Neuronal stem cell (in vitro differentiated cells): ENCODE measurements at regions not wholly inside any gene's neighbourhood (a gene's known extent, or its start where the extent isn't known, plus 50 kb on each side); places are given as distances from the start of the nearest gene placed in this dataset.
A peak's percentile ranks its signal among the peaks of the same experiment; 100 is the strongest.

ENCODE experiments used
- DNase-seq: peaks from one replicate; pipeline ENCODE4 v3.0.0-alpha.2; 2013; ENCODE audit warnings: low spot score
- H2AFZ ChIP-seq: one replicate; pipeline ENCODE4 v1.6.1; 2013; ENCODE audit warnings: mild to moderate bottlenecking, low read length, inconsistent platforms
- H2AK5ac ChIP-seq: 2 replicates; pipeline ENCODE4 v1.6.1; 2013; ENCODE audit warnings: low read depth, mild to moderate bottlenecking, inconsistent platforms, low read length, moderate library complexity, mixed read lengths
- H2BK120ac ChIP-seq: 2 replicates; pipeline ENCODE4 v1.6.1; 2013; ENCODE audit warnings: low read depth, mild to moderate bottlenecking, inconsistent platforms, low read length, moderate library complexity, mixed read lengths
- H2BK12ac ChIP-seq: one replicate; pipeline ENCODE4 v1.6.1; 2013; ENCODE audit warnings: low read length, inconsistent platforms
- H2BK15ac ChIP-seq: 2 replicates; pipeline ENCODE4 v1.6.1; 2013; ENCODE audit warnings: mild to moderate bottlenecking, low read length, inconsistent platforms, mixed read lengths
- H2BK5ac ChIP-seq: one replicate; pipeline ENCODE4 v1.6.1; 2013; ENCODE audit warnings: inconsistent platforms, mild to moderate bottlenecking, low read length, moderate library complexity
- H3K14ac ChIP-seq: one replicate; pipeline ENCODE4 v1.6.1; 2013; ENCODE audit warnings: low read length, inconsistent platforms
- H3K18ac ChIP-seq: 2 replicates; pipeline ENCODE4 v1.6.1; 2013; ENCODE audit warnings: low read length, inconsistent platforms
- H3K23ac ChIP-seq: 2 replicates; pipeline ENCODE4 v1.6.1; 2013; ENCODE audit warnings: low read depth, mild to moderate bottlenecking, mixed read lengths, low read length, inconsistent platforms; ENCODE audit not compliant: poor library complexity
- H3K27ac ChIP-seq: replicated peaks from 3 replicates; pipeline ENCODE4 v1.5.1; 2013; ENCODE audit warnings: low read length, inconsistent platforms
- H3K27me3 ChIP-seq, 3 experiments: 2 replicates each; pipeline ENCODE4 v1.6.1; 2013; ENCODE audit warnings: low read length in 3 of 3, mild to moderate bottlenecking in 2 of 3, inconsistent platforms in 1 of 3, low read depth in 1 of 3, mixed read lengths in 1 of 3, moderate library complexity in 1 of 3; ENCODE audit not compliant: control insufficient read depth in 3 of 3, insufficient read depth in 3 of 3
- H3K36me3 ChIP-seq, 2 donors: replicated peaks in 1 of 2; 2 replicates each; pipeline ENCODE4 v1.6.1; 2013; ENCODE audit warnings: low read length in 2 of 2; ENCODE audit not compliant: control insufficient read depth in 2 of 2, insufficient read depth in 2 of 2
- H3K4ac ChIP-seq: 2 replicates; pipeline ENCODE4 v1.6.1; 2013; ENCODE audit warnings: inconsistent platforms, mild to moderate bottlenecking, low read length, moderate library complexity
- H3K4me1 ChIP-seq, 2 donors: 1 replicate in 1 of 2; 2 replicates in 1 of 2; pipeline ENCODE4 v1.6.1; 2013; ENCODE audit warnings: low read length in 2 of 2, low read depth in 1 of 2; ENCODE audit not compliant: control insufficient read depth in 2 of 2, insufficient read depth in 1 of 2
- H3K4me2 ChIP-seq: one replicate; pipeline ENCODE4 v1.6.1; 2013; ENCODE audit warnings: mild to moderate bottlenecking, low read length, inconsistent platforms; ENCODE audit not compliant: insufficient read depth, poor library complexity, severe bottlenecking
- H3K4me3 ChIP-seq, 2 donors: 2 replicates each; pipeline ENCODE4 v1.5.1; 2013; ENCODE audit warnings: low read length in 2 of 2, mild to moderate bottlenecking in 2 of 2, inconsistent platforms in 1 of 2, moderate library complexity in 1 of 2
- H3K79me1 ChIP-seq: one replicate; pipeline ENCODE4 v1.6.1; 2013; ENCODE audit warnings: low read depth, mild to moderate bottlenecking, inconsistent platforms, low read length, moderate library complexity
- H3K9ac ChIP-seq: one replicate; pipeline ENCODE4 v1.6.1; 2013; ENCODE audit warnings: mild to moderate bottlenecking, low read depth, low read length, inconsistent platforms; ENCODE audit not compliant: poor library complexity
- H3K9me3 ChIP-seq, 2 donors: replicated peaks in 1 of 2; 2 replicates each; pipeline versions ENCODE3 to v1.6.1; 2013; ENCODE audit warnings: low read length in 2 of 2, mild to moderate bottlenecking in 2 of 2, inconsistent platforms in 1 of 2, low read depth in 1 of 2, mixed read lengths in 1 of 2, moderate library complexity in 1 of 2; ENCODE audit not compliant: control insufficient read depth in 2 of 2, insufficient read depth in 1 of 2
- H4K8ac ChIP-seq: one replicate; pipeline ENCODE4 v1.6.1; 2013; ENCODE audit warnings: low read depth, mild to moderate bottlenecking, inconsistent platforms, low read length, moderate library complexity
- H4K91ac ChIP-seq: one replicate; pipeline ENCODE4 v1.6.1; 2013; ENCODE audit warnings: low read length, low read depth, mild to moderate bottlenecking, inconsistent platforms; ENCODE audit not compliant: poor library complexity
- WGBS, 2 donors: extraction: QIAGEN DNeasy Blood & Tissue Kit; methylation state at CpG; one replicate each; pipeline ENCODE4 v1.1.7; 2013; ENCODE audit warnings: missing lambda C conversion rate in 2 of 2, mixed read lengths in 1 of 2; ENCODE audit not compliant: insufficient read length in 2 of 2, insufficient replicate concordance in 1 of 2; ENCODE audit errors: extremely low coverage in 2 of 2; 5-methylcytosine and 5-hydroxymethylcytosine counted together

DNA sequence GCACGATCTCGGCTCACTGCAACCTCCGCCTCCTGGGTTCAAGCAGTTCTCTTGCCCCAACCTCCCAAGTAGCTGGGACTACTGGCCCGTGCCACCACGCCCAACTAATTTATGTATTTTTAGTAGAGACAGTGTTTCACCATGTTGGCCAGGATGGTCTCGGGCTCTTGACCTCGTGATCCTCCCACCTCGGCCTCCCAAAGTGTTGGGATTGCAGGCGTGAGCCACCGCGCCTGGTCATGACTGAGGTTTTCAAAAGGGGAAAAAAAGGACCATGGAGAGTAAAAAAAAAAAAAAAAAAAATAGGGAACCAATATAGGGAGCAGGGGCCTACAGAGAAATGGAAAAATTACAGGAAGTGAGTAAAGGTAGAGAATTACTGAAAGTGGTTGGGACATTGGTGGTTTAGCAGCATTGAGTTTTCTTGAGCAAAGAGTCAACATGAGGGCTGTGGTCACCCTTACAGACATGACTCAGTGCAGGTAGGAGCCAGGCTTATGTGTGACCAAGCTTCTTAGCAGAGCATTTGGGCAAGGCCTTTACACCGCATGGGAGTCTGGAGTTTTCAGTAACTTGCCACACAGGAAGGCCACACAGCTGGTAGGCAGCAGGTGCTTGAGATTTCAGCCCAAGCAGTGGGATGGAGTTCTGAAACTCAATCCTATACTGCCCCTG is 447.3 kb downstream of the HS3ST3B1 start:
- no peak overlapping the region for H2AK5ac ChIP-seq
- H3K9me3 ChIP-seq: peaks cover 0 to 5% of the 10 kb centered on the region in 2 donors
- peak overlapping the region; percentile 66 for H3K18ac ChIP-seq
- no peak overlapping the region for H2BK120ac ChIP-seq
- no peak overlapping the region for H2AFZ ChIP-seq
- no peak overlapping the region for H3K23ac ChIP-seq
- no peak overlapping the region for H3K14ac ChIP-seq
- no peak overlapping the region for H3K9ac ChIP-seq
- no peak for DNase-seq
- no peaks in the 10 kb centered on the region for H3K27me3 ChIP-seq
- peak overlapping the region; percentile 20 for H4K8ac ChIP-seq
- no CpG with 5 or more reads among the region's 12 CpGs for WGBS, 2 donors
- no peak overlapping the region for H3K4ac ChIP-seq
- H2BK12ac ChIP-seq: no peak overlapping the region
- H4K91ac ChIP-seq: peak overlapping the region; percentile 41
- no peaks in the 10 kb centered on the region for H3K79me1 ChIP-seq
- no peak overlapping the region for H3K27ac ChIP-seq
- no peak overlapping the region for H2BK15ac ChIP-seq
- no peak overlapping the region for H3K4me3 ChIP-seq
- H3K4me2 ChIP-seq: no peak overlapping the region
- H2BK5ac ChIP-seq: no peak overlapping the region
- H3K4me1 ChIP-seq: no peaks in the 10 kb centered on the region
- H3K36me3 ChIP-seq: no peaks in the 10 kb centered on the region

DNA sequence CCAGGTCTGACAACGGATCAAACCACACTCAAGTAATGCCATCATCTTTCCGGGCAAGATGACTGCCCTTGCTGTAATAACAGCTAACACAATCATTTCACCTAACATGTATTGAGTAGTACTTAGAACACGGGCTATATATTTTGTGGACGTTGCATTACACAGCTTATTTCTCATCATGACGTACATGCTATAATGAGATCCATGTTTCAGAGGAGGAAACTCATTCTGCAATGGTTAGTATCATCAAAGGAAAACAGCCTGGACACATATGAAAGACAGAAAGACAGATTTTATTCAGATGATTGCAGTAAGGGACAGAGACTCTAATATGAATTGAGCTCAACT is 446.7 kb downstream of the HS3ST3B1 start:
- H3K79me1 ChIP-seq: no peaks in the 10 kb centered on the region

DNA sequence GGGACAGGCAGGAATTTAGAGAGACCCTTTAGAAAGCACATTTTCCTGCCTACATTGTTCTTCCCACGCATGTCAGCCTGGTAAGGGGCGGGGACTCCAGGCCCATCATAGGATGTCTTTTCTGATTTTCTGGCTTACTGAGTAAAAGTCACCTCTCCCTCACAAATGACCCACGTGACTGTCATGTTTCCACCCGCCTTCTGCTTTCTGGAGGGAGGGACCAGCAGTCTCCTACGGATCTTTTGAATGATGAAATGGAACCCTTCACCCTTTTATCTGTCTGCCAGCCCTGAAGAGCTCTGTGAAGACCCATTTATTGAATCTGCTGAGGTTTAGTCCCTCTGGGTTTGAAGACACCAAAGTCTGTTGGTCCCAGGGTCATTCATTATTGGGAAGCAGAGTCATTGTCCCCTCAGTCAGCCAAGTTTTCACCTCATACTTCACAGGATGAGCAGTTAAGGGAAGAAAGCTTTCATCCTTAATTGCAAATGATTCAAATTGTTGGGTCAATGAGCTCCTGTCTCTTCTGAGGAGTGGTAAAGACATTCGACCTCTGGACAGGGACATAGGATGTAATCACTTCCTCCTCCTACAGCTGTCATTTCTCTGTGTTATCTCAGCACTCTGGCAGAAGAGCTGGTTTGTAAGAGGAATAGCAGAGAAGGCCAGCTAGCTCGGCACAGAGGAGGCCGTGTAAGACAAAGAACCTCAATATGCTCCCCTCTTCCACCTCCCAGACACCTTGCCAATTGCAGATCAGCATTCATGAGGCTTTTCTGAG is 446.1 kb downstream of the HS3ST3B1 start:
- Histone ChIP-seq H3K18ac (no peak overlapping the region), H2BK12ac (no peak overlapping the region), H3K4me2 (no peak overlapping the region), H3K27ac (no peak overlapping the region), H3K9me3 (peaks cover 0 to 2% of the 10 kb centered on the region in 2 donors), H2BK120ac (no peak overlapping the region), H3K4me3 (no peak overlapping the region), H2AFZ (peak overlapping the region; percentile 53), H2BK5ac (no peak overlapping the region), H3K79me1 (no peaks in the 10 kb centered on the region), H3K23ac (no peak overlapping the region), H2BK15ac (no peak overlapping the region), H3K4ac (no peak overlapping the region), H3K14ac (no peak overlapping the region), H3K36me3 (no peaks in the 10 kb centered on the region), H3K27me3 (no peaks in the 10 kb centered on the region), H3K4me1 (no peaks in the 10 kb centered on the region), H4K91ac (no peak overlapping the region), H3K9ac (no peak overlapping the region), H2AK5ac (no peak overlapping the region), H4K8ac (no peak overlapping the region)
- no peak for DNase-seq
- no CpG with 5 or more reads among the region's 8 CpGs for WGBS, 2 donors

More for the DNA sequence above, 446.7 kb downstream of the HS3ST3B1 start:
- H3K36me3 ChIP-seq: no peaks in the 10 kb centered on the region
- H2AFZ ChIP-seq: peak overlapping the region; percentile 53
- H3K4me3 ChIP-seq: no peak overlapping the region
- H3K4ac ChIP-seq: no peak overlapping the region
- H2BK12ac ChIP-seq: no peak overlapping the region
- no peak for DNase-seq
- H3K18ac ChIP-seq: no peak overlapping the region
- H2BK15ac ChIP-seq: no peak overlapping the region
- H3K23ac ChIP-seq: no peak overlapping the region
- no peak overlapping the region for H3K9ac ChIP-seq
- no peak overlapping the region for H2BK5ac ChIP-seq
- H3K9me3 ChIP-seq: peaks cover 0 to 5% of the 10 kb centered on the region in 2 donors
- no peaks in the 10 kb centered on the region for H3K4me1 ChIP-seq
- no peak overlapping the region for H2BK120ac ChIP-seq
- no peak overlapping the region for H2AK5ac ChIP-seq
- no peak overlapping the region for H3K14ac ChIP-seq
- no peak overlapping the region for H3K27ac ChIP-seq
- H4K91ac ChIP-seq: no peak overlapping the region
- H3K4me2 ChIP-seq: no peak overlapping the region
- H4K8ac ChIP-seq: no peak overlapping the region
- H3K27me3 ChIP-seq: no peaks in the 10 kb centered on the region
- WGBS, 2 donors: no CpG with 5 or more reads among the region's 5 CpGs

DNA sequence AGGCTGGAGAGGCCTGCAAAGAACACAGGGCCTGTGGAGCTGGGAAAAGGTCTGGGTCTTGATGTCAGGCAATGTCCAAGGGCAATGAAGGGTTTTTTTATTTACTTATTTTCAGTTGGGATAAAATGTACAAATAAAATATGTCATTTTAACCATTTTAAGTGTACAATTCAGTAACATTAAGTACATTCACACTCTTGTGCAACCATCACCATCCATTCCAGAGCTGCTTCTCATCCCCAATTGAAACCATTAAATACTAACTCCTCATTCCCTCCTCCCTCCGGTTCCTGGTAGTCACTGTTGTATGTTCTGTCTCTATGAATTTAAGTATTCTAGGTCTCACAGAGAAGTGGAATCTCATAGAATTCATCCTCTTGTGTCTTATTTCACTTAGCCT is 444.7 kb downstream of the HS3ST3B1 start:
- no peak overlapping the region for H3K23ac ChIP-seq
- no peaks in the 10 kb centered on the region for H3K36me3 ChIP-seq
- no CpG with 5 or more reads among the region's 1 CpG for WGBS, 2 donors
- no peak overlapping the region for H3K18ac ChIP-seq
- no peak overlapping the region for H2BK12ac ChIP-seq
- no peak overlapping the region for H3K4me2 ChIP-seq
- no peak overlapping the region for H3K4me3 ChIP-seq
- H3K9me3 ChIP-seq: no peaks in the 10 kb centered on the region
- H2AK5ac ChIP-seq: no peak overlapping the region
- H4K91ac ChIP-seq: no peak overlapping the region
- H2BK120ac ChIP-seq: no peak overlapping the region
- H3K27ac ChIP-seq: no peak overlapping the region
- H3K14ac ChIP-seq: no peak overlapping the region
- no peak overlapping the region for H2BK15ac ChIP-seq
- no peak overlapping the region for H2AFZ ChIP-seq
- H3K4me1 ChIP-seq: peaks cover 6% of the 10 kb centered on the region in 2 donors
- DNase-seq: no peak
- H3K79me1 ChIP-seq: no peaks in the 10 kb centered on the region
- no peak overlapping the region for H2BK5ac ChIP-seq
- H3K27me3 ChIP-seq: no peaks in the 10 kb centered on the region
- no peak overlapping the region for H4K8ac ChIP-seq
- H3K4ac ChIP-seq: no peak overlapping the region
- H3K9ac ChIP-seq: no peak overlapping the region
